Fibroblast of villous mesenchyme (primary cell): ENCODE measurements at regions not wholly inside any gene's neighbourhood (a gene's known extent, or its start where the extent isn't known, plus 50 kb on each side); places are given as distances from the start of the nearest gene placed in this dataset.

Experiments used
- DNase-seq: peaks from one replicate; pipeline ENCODE4 v3.0.0-alpha.2; 2010; ENCODE audit warnings: low read depth
- H3K4me3 ChIP-seq: 2 replicates; pipeline ENCODE4 v1.5.1; 2011; ENCODE audit warnings: low read depth, mild to moderate bottlenecking, low read length
- TF ChIP-seq, protein P1 (sequence below): IDR thresholded peaks from 2 replicates; pipeline ENCODE4 v1.5.1; 2012; ENCODE audit warnings: low read depth, mild to moderate bottlenecking, low read length; ENCODE audit not compliant: insufficient read depth

DNA sequence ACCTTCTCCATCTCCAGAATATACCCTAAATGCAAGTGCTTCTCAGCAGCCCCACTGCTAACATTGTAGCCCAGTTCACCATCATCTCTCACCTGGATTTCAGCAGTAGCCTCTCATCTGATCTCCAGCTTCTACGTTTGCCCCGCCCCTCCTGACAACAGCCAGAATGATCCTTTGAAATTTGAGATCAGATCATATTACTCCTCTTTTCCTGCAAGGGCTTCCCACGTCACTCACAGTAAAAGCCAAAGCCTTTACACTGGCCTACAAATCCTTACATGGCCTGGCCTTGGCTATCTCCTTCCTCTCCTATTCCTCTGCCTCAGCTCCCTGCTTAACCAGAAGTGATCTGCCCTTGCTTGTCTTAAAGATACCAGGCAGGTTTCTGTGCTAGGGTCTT, 94.3 kb upstream of the NBEA start:
- no peak for DNase-seq
- TF ChIP-seq, protein P1, sequence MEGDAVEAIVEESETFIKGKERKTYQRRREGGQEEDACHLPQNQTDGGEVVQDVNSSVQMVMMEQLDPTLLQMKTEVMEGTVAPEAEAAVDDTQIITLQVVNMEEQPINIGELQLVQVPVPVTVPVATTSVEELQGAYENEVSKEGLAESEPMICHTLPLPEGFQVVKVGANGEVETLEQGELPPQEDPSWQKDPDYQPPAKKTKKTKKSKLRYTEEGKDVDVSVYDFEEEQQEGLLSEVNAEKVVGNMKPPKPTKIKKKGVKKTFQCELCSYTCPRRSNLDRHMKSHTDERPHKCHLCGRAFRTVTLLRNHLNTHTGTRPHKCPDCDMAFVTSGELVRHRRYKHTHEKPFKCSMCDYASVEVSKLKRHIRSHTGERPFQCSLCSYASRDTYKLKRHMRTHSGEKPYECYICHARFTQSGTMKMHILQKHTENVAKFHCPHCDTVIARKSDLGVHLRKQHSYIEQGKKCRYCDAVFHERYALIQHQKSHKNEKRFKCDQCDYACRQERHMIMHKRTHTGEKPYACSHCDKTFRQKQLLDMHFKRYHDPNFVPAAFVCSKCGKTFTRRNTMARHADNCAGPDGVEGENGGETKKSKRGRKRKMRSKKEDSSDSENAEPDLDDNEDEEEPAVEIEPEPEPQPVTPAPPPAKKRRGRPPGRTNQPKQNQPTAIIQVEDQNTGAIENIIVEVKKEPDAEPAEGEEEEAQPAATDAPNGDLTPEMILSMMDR = no peak

DNA sequence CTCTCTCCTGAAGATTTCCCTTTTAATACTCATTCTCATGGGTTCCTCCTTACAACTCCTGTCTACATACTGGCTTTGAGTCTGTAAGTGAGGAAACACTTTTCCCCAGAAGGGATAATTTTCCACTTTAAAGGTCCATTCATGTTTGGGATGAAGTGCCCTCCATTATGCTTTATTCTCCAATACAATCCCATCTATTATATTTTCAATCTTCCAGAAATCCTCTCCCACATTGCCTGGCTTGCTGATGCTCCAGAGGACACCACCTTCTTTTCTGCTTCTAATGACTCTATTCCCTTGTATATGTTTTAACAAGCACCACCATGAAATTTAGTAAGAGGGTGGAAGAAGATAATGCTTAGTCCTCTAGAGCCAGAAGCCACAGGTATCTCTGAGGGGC, 92.7 kb upstream of the NBEA start:
- H3K4me3 ChIP-seq = no peak overlapping the region
- TF ChIP-seq, protein P1 = no peak
- no peak for DNase-seq

More for the DNA sequence above, 94.3 kb upstream of the NBEA start:
- no peak overlapping the region for H3K4me3 ChIP-seq

DNA sequence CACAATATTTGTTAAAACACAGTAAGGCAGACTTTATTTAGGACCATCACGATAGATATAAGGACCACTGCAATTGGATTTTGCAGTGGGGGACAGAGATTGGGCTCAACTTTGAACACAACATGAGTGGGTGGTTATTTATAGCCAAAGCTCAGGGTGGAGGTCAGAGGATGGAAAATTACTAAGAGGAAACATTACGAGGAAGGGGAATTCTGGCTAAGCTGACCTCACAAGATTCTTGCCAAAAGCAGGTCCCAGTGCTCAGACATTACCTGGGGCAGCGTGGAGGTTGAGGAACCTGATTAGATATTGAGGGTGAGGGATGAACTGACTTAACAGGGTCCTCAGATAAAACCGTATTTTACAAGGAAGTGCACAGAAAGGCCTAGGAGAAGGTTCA, 88.9 kb upstream of the NBEA start:
- TF ChIP-seq, protein P1 = no peak
- H3K4me3 ChIP-seq = no peak overlapping the region
- no peak for DNase-seq

DNA sequence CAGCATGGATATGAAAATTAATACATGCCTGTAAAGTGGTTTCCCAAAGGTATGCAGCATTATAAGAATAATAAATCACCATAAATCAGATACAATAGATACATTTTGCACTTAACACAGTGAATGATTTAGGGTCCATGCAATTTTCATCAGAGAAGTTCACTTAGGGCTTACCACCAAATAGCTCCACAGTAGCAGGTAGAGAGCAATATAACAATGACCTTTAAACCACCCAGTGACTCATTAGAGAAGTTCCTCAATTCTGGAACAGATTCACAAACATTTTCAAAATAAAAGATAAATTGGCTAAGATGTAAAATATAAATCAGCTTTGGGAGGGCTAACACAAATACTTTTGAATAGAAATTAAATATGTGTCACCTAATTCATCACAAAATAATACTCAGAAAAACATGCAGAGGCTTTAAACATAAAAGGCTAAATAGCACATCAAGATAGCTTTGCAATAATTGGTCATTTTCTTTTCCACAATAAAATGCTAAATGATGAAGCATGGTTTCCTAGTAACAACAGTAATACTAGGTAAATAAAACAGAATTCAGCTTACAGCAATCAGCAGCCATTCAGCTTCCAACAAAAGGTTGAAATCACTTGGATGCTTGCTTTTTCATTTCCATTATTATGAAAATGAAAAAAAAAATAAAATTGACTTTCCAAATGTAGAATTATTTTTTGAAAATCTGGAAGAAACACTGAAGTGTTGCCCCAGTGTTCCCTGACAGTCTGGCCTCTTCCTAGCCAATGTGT, 84.3 kb upstream of the NBEA start:
- H3K4me3 ChIP-seq = no peak overlapping the region
- no peak for DNase-seq
- TF ChIP-seq, protein P1 = no peak

DNA sequence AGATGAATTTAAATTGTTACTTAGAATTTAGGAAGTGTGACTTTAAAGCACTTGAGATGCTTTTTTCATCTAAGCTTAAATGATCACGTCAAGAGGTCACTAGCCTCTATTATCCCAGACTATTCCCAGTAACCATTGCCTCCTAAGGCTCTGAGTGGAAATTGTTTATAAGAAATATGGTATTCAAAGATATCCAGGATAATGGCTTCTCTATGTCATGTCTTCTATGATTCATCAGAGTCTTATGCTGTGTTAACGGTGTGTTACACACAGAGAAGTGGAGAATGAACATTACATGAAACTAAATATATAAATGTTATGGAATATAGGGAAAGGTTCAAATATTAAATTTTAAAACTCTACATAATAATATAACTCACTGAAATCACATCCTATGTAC, 79.8 kb upstream of the NBEA start:
- H3K4me3 ChIP-seq = no peak overlapping the region
- no peak for DNase-seq
- TF ChIP-seq, protein P1 = no peak

DNA sequence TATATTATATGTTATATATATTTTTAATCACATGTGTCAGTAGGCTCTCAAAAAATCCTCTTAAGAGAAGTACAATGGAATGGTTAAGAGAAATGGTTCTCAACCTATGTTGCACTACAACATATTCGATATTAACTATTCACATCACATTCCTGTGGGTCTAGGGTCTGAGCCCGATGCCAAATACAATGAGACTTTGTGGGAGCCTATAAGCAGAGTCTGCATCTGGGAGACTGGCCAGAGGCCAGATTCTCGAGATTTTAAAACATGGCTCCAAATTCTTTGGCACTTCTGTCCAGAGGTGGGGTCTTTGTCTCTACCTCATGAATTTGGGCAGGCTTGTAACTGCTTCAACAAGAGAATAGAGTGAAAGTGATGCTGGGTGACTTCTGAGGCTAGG, 79.4 kb upstream of the NBEA start:
- TF ChIP-seq, protein P1 = no peak
- no peak for DNase-seq
- H3K4me3 ChIP-seq = no peak overlapping the region
